IMR-90 (cell line): ENCODE measurements at regions not wholly inside any gene's neighbourhood (a gene's known extent, or its start where the extent isn't known, plus 50 kb on each side); places are given as distances from the start of the nearest gene placed in this dataset.

Experiments used
- ATAC-seq: fragments of 200-7000 bp; cut with Tn5 transposase; 2 replicates; pipeline ENCODE4 v1.9.1; 2020; ENCODE audit warnings: low read depth, mild to moderate bottlenecking, moderate library complexity
- BruUV-seq: library from RNA; stranded (reverse); fragments of 400-500 nt; replicated peaks from 2 replicates; lab custom pipeline; 2021; lab: Mats Ljungman, UMichigan
- CTCF ChIA-PET: fragments of 300-600 bp; formaldehyde crosslinking; extraction: SDS; loops from one replicate; lab custom pipeline; 2021; ENCODE audit warnings: antibody characterized with exemption; lab: Yijun Ruan, JAX
- POLR2A ChIA-PET: fragments of 300-600 bp; sonication (Branson Sonifier 250); formaldehyde crosslinking; loops from one replicate; lab custom pipeline; 2022; ENCODE audit warnings: antibody characterized with exemption; ENCODE audit not compliant: unreplicated experiment; lab: Charles Lee
- DNase-seq: peaks from one replicate; pipeline ENCODE4 v3.0.0; 2013
- H2AFZ ChIP-seq: replicated peaks from 2 replicates; pipeline ENCODE3; 2013; ENCODE audit warnings: low read length, mild to moderate bottlenecking; ENCODE audit not compliant: poor library complexity
- H2AK5ac ChIP-seq: 2 replicates; pipeline ENCODE4 v1.6.1; 2013; ENCODE audit warnings: low read depth, low read length, inconsistent platforms
- H2AK9ac ChIP-seq: replicated peaks from 2 replicates; pipeline ENCODE3; 2013; ENCODE audit warnings: mild to moderate bottlenecking, low read depth, low read length, moderate library complexity; ENCODE audit not compliant: poor library complexity
- H2BK120ac ChIP-seq: 2 replicates; pipeline ENCODE4 v1.6.1; 2013; ENCODE audit warnings: low read depth, low read length, inconsistent platforms
- H2BK15ac ChIP-seq: 3 replicates; pipeline ENCODE4 v1.6.1; 2013; ENCODE audit warnings: low read depth, low read length, inconsistent platforms
- H2BK20ac ChIP-seq: 2 replicates; pipeline ENCODE4 v1.6.1; 2013; ENCODE audit warnings: low read depth, mild to moderate bottlenecking, inconsistent platforms, low read length, moderate library complexity
- H2BK5ac ChIP-seq: 2 replicates; pipeline ENCODE4 v1.6.1; 2013; ENCODE audit warnings: mild to moderate bottlenecking, low read depth, low read length, inconsistent platforms; ENCODE audit not compliant: poor library complexity, severe bottlenecking
- H3K14ac ChIP-seq: replicated peaks from 2 replicates; pipeline ENCODE4 v1.6.1; 2013; ENCODE audit warnings: low read depth, low read length, inconsistent platforms
- H3K18ac ChIP-seq: 2 replicates; pipeline ENCODE4 v1.6.1; 2013; ENCODE audit warnings: low read depth, low read length, control low read depth
- H3K23ac ChIP-seq: 2 replicates; pipeline ENCODE4 v1.6.1; 2013; ENCODE audit warnings: low read depth, low read length, inconsistent platforms
- H3K27ac ChIP-seq: 2 replicates; pipeline ENCODE4 v1.5.1; 2013; ENCODE audit warnings: mild to moderate bottlenecking, control low read depth, low read length; ENCODE audit not compliant: insufficient read depth
- H3K27me3 ChIP-seq: 2 replicates; pipeline ENCODE4 v1.6.1; 2013; ENCODE audit warnings: low read length; ENCODE audit not compliant: control insufficient read depth, insufficient read depth
- H3K36me3 ChIP-seq: 2 replicates; pipeline ENCODE4 v1.6.1; 2013; ENCODE audit warnings: low read length, mixed read lengths; ENCODE audit not compliant: control insufficient read depth, insufficient read depth
- H3K4ac ChIP-seq: 2 replicates; pipeline ENCODE4 v1.6.1; 2013; ENCODE audit warnings: low read depth, low read length, inconsistent platforms
- H3K4me1 ChIP-seq: 2 replicates; pipeline ENCODE4 v1.6.1; 2013; ENCODE audit warnings: low read length, mixed read lengths; ENCODE audit not compliant: control insufficient read depth, insufficient read depth
- H3K4me2 ChIP-seq: 2 replicates; pipeline ENCODE4 v1.6.1; 2013; ENCODE audit warnings: low read depth, mild to moderate bottlenecking, control low read depth, low read length, moderate library complexity
- H3K4me3 ChIP-seq: 2 replicates; pipeline ENCODE4 v1.5.1; 2013; ENCODE audit warnings: low read depth, mild to moderate bottlenecking, control low read depth, low read length, moderate library complexity; ENCODE audit not compliant: insufficient read depth
- H3K56ac ChIP-seq: 2 replicates; pipeline ENCODE4 v1.6.1; 2013; ENCODE audit warnings: low read length, inconsistent platforms; ENCODE audit not compliant: insufficient read depth; ENCODE audit errors: extremely low read depth
- H3K79me1 ChIP-seq, 2 experiments: 2 replicates each; pipeline ENCODE4 v1.6.1; 2013; ENCODE audit warnings: low read length in 2 of 2, inconsistent platforms in 1 of 2, low read depth in 1 of 2
- H3K9ac ChIP-seq: 2 replicates; pipeline ENCODE4 v1.6.1; 2013; ENCODE audit warnings: low read depth, low read length, control low read depth
- H3K9me1 ChIP-seq: 2 replicates; pipeline ENCODE4 v1.6.1; 2013; ENCODE audit warnings: low read length, inconsistent platforms; ENCODE audit not compliant: insufficient read depth
- H3K9me3 ChIP-seq: 2 replicates; pipeline ENCODE4 v1.6.1; 2013; ENCODE audit warnings: low read length; ENCODE audit not compliant: control insufficient read depth, insufficient read depth
- H4K20me1 ChIP-seq: 2 replicates; pipeline ENCODE4 v1.6.1; 2013; ENCODE audit warnings: low read length, inconsistent platforms; ENCODE audit not compliant: insufficient read depth
- H4K5ac ChIP-seq: 2 replicates; pipeline ENCODE4 v1.6.1; 2013; ENCODE audit warnings: mild to moderate bottlenecking, low read depth, low read length, control low read depth
- H4K8ac ChIP-seq, 2 experiments: 2 replicates each; pipeline ENCODE4 v1.6.1; 2013; ENCODE audit warnings: low read depth in 2 of 2, low read length in 2 of 2, control low read depth in 1 of 2, inconsistent platforms in 1 of 2
- H4K91ac ChIP-seq: 2 replicates; pipeline ENCODE4 v1.6.1; 2013; ENCODE audit warnings: low read depth, low read length, inconsistent platforms; ENCODE audit not compliant: insufficient read depth
- BHLHE40 ChIP-seq: fragments of 150-350 bp; IDR thresholded peaks from 2 replicates; pipeline ENCODE4 v1.6.1; 2016; ENCODE audit warnings: mild to moderate bottlenecking, low read depth, low read length
- CEBPB ChIP-seq: IDR thresholded peaks from 2 replicates; pipeline ENCODE4 v1.6.1; 2012; ENCODE audit warnings: low read depth, low read length, improper control_type of control experiment
- CHD1 ChIP-seq: IDR thresholded peaks from 2 replicates; pipeline ENCODE4 v1.6.1; 2012; ENCODE audit warnings: low read depth, low read length, improper control_type of control experiment
- CTCF ChIP-seq: conservative IDR thresholded peaks from 2 replicates; pipeline ENCODE4 v1.5.1; 2012; ENCODE audit warnings: mild to moderate bottlenecking, low read depth, low read length, improper control_type of control experiment
- ELK1 ChIP-seq: fragments of 150-350 bp; IDR thresholded peaks from 2 replicates; pipeline ENCODE4 v1.6.1; 2016; ENCODE audit warnings: low read depth, mild to moderate bottlenecking, low read length, moderate library complexity, borderline replicate concordance
- FOS ChIP-seq: fragments of 150-350 bp; IDR thresholded peaks from 2 replicates; pipeline ENCODE4 v1.6.1; 2016; ENCODE audit warnings: low read depth, low read length
- MAFK ChIP-seq: IDR thresholded peaks from 2 replicates; pipeline ENCODE4 v1.6.1; 2012; ENCODE audit warnings: low read depth, low read length, improper control_type of control experiment
- MAZ ChIP-seq: IDR thresholded peaks from 2 replicates; pipeline ENCODE4 v1.6.1; 2012; ENCODE audit warnings: low read depth, mild to moderate bottlenecking, low read length, improper control_type of control experiment, moderate library complexity, borderline replicate concordance
- MXI1 ChIP-seq: IDR thresholded peaks from 2 replicates; pipeline ENCODE4 v1.6.1; 2012; ENCODE audit warnings: low read depth, mild to moderate bottlenecking, low read length, moderate library complexity, borderline replicate concordance
- NFE2L2 ChIP-seq: fragments of 150-350 bp; IDR thresholded peaks from 2 replicates; pipeline ENCODE4 v1.6.1; 2016; ENCODE audit warnings: low read depth, mild to moderate bottlenecking, low read length
- POLR2A ChIP-seq: IDR thresholded peaks from 2 replicates; pipeline ENCODE4 v1.6.1; 2012; ENCODE audit warnings: mild to moderate bottlenecking, low read depth, low read length
- RAD21 ChIP-seq: IDR thresholded peaks from 2 replicates; pipeline ENCODE4 v1.6.1; 2012; ENCODE audit warnings: low read length, improper control_type of control experiment
- RCOR1 ChIP-seq: IDR thresholded peaks from 2 replicates; pipeline ENCODE4 v1.6.1; 2012; ENCODE audit warnings: mild to moderate bottlenecking, low read length, improper control_type of control experiment; ENCODE audit not compliant: insufficient replicate concordance
- RFX5 ChIP-seq: IDR thresholded peaks from 2 replicates; pipeline ENCODE4 v1.8.0; 2012; ENCODE audit warnings: low read depth, mild to moderate bottlenecking, low read length, moderate library complexity
- SMC3 ChIP-seq: fragments of 150-350 bp; IDR thresholded peaks from 2 replicates; pipeline ENCODE4 v1.6.1; 2016; ENCODE audit warnings: low read depth, mild to moderate bottlenecking, antibody characterized with exemption, low read length, moderate library complexity
- USF2 ChIP-seq: fragments of 150-350 bp; IDR thresholded peaks from 2 replicates; pipeline ENCODE4 v1.6.1; 2017; ENCODE audit warnings: mild to moderate bottlenecking, antibody characterized with exemption, low read length, low read depth
- WGBS, 2 experiments: methylation state at CpG; one replicate each; pipeline versions ENCODE4 v1.1.5 to v1.1.7; 2013; ENCODE audit warnings: missing lambda C conversion rate in 2 of 2; ENCODE audit not compliant: insufficient read length in 1 of 2; ENCODE audit errors: extremely low coverage in 2 of 2; 5-methylcytosine and 5-hydroxymethylcytosine counted together
- dilution Hi-C: fragments of 300-500 bp; cut with HindIII; formaldehyde crosslinking; loops from one replicate; pipeline ENCODE4 v1.14.3; 2018; ENCODE audit warnings: low sequenced_read_pairs; ENCODE audit not compliant: unreplicated experiment
- in situ Hi-C: fragments of 300-500 bp; cut with MboI; formaldehyde crosslinking; loops from 3 replicates; pipeline ENCODE4 v1.14.3; 2019; ENCODE audit warnings: low sequenced_read_pairs, inconsistent platforms, mixed read lengths
- intact Hi-C: fragments of 100-400 bp; cut with micrococcal nuclease; formaldehyde crosslinking; loops from 2 replicates; pipeline ENCODE4 v1.10.0; 2022

- no peak overlapping the region for H3K4me2 ChIP-seq
- H2AK5ac ChIP-seq, result no peak overlapping the region
- H3K18ac ChIP-seq, result no peak overlapping the region
- H2BK15ac ChIP-seq, result no peak overlapping the region
- no peaks in the 10 kb centered on the region for H3K4me1 ChIP-seq
- no peaks in the 10 kb centered on the region for H3K9me1 ChIP-seq
- H3K56ac ChIP-seq, result no peak overlapping the region
- no peak overlapping the region for H2BK5ac ChIP-seq
- in situ Hi-C loops (no loop called here), intact Hi-C loops (no loop called here), dilution Hi-C loops (no loop called here)
- no peak overlapping the region for H3K4me3 ChIP-seq
- H4K20me1 ChIP-seq, result no peaks in the 10 kb centered on the region
- no TSS peak for BruUV-seq
- no peaks in the 10 kb centered on the region for H3K79me1 ChIP-seq
- H2BK20ac ChIP-seq, result no peak overlapping the region
- no peak overlapping the region for H3K9ac ChIP-seq
- ChIA-PET POLR2A (no interaction called here), CTCF (interaction anchor here (0.6 kb wide), 1 partner anchor 13 kb away, joined by 3 read pairs; no protein-coding TSS in a partner anchor)
- H3K23ac ChIP-seq, result no peak overlapping the region
- H2AFZ ChIP-seq, result no peak overlapping the region
- H2BK120ac ChIP-seq, result no peak overlapping the region
- H4K8ac ChIP-seq, result no peak overlapping the region
- no peaks in the 10 kb centered on the region for H3K36me3 ChIP-seq
- no peak overlapping the region for H2AK9ac ChIP-seq
- no peak for ATAC-seq
- no peak overlapping the region for H3K27ac ChIP-seq
- H3K9me3 ChIP-seq, result no peaks in the 10 kb centered on the region
- H4K5ac ChIP-seq, result no peak overlapping the region
- 100% methylated on average over 1 of the region's 3 CpGs; no CpG with 5 or more reads in 1 of the 2 experiments for WGBS, 2 experiments
- no peak overlapping the region for H3K4ac ChIP-seq
- no peaks in the 10 kb centered on the region for H3K27me3 ChIP-seq
- no peak for TF ChIP-seq FOS
- no peak for TF ChIP-seq ELK1
- no peak for TF ChIP-seq MAFK
- no peak for TF ChIP-seq CHD1
- TF ChIP-seq MXI1, result no peak
- TF ChIP-seq CTCF, result no peak
- TF ChIP-seq BHLHE40, result no peak
- no peak for TF ChIP-seq NFE2L2
- no peak for TF ChIP-seq SMC3
- no peak for TF ChIP-seq RAD21
- no peak for TF ChIP-seq CEBPB
- no peak for TF ChIP-seq RFX5
- TF ChIP-seq USF2, result no peak
- no peak for TF ChIP-seq RCOR1
- TF ChIP-seq MAZ, result no peak
- no peak for TF ChIP-seq POLR2A
- no peak overlapping the region for H3K14ac ChIP-seq
- no peak for DNase-seq
- H4K91ac ChIP-seq, result no peak overlapping the region
Observed at GRCh38 chr4:126715681-126716080, 917.1 kb upstream of the INTU start.
